HG02678 (cell line): ENCODE measurements at regions not wholly inside any gene's neighbourhood (a gene's known extent, or its start where the extent isn't known, plus 50 kb on each side); places are given as distances from the start of the nearest gene placed in this dataset.

Source experiments
- ATAC-seq: cut with Tn5 transposase; IDR thresholded peaks from one replicate; pipeline ENCODE4 v1.9.1; 2021; ENCODE audit warnings: mild to moderate bottlenecking, moderate library complexity; ENCODE audit not compliant: unreplicated experiment

DNA sequence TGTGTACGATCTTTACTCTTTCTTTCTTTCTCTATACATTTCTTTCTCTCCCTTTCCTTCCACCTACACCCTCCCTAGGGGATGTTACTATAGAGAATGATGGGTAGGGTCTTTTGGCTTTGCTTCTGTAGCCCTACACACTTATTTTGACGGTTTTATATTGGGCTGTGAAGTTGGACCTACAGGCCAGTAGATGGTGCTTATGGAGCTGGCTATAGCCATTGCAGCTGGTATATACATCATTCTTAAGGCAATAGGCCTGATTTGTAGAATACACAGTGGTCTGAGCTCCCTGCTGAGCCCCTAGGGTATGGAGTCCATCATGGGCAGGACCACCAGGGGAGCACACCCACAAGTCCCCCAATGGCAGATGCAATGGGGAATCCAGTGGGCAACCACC lies 1869.7 kb downstream of the STIM2 start:
- ATAC-seq, result no peak

DNA sequence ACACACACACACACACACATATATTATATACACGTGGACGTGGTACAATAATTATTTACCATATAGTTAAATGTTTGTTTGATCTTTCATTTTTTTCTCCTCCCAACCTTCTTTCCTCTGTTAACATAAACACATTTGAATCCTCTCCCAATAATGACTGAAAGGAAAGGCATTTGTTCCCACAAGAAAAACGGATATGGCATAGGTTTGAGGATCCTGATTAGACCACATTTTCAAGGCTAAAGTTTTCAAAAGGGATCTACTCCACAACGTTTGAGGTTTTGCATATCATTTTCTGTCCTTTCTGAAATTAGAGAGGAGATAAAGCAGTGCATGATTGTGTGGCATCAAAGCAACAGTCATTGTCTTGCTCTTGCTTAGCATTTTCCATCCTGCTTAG lies 1883.4 kb downstream of the STIM2 start:
- no peak for ATAC-seq

DNA sequence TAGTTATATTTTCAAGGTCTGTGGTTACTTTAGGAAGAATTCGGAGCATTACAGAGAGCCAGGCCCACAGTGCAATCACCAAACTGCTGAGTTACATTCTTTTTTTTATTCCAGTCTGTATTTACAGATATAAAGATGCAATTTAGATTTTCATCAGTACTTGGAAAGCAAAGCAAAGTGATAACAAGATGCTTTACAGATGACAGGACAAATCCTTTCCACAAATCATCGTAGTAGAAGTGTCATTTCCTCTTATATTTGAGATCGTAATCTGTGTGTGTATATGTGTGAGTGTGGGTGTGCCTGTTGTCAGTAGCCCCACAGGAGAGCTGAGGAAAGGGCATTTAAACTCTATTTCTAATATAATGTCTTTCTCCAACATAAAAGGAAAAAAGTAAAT lies 1893.7 kb downstream of the STIM2 start:
- ATAC-seq, result no peak

DNA sequence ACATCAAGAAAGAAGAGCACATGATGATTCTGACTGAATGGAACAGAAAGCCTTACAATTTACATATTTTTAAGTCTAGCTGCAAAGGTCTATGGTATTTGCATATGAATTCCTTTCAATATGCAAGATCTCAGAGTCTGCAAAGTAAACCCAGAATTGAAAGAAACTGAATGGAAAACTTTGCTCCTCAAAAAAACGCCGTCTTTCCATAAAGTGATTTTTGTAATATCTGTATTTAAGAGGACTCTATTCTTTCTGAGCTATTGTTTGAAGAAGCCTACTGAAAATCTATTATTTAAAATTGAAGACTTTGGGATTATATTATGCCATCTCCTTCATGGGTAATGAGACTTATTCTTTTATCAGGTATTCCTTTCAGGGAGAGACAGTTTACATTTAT lies 1894.4 kb downstream of the STIM2 start:
- no peak for ATAC-seq

DNA sequence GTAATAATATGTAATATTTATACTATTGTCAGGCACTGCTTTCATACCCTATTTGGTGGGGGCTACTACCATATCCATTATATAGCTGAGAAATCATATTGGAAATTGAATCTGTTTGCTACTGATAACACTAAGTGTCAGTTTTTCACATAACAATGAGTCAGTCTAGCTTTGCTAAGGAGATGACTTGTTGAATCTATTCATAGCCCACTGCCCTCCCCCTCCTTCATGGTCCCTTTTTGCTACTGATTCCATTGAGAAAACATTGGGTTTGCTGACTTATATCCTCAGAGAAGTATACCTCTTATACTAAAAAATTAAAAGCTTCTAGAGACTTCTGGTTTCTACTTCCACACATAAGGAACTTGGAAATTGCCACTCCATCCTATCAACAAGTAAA lies 1898.4 kb downstream of the STIM2 start:
- no peak for ATAC-seq

DNA sequence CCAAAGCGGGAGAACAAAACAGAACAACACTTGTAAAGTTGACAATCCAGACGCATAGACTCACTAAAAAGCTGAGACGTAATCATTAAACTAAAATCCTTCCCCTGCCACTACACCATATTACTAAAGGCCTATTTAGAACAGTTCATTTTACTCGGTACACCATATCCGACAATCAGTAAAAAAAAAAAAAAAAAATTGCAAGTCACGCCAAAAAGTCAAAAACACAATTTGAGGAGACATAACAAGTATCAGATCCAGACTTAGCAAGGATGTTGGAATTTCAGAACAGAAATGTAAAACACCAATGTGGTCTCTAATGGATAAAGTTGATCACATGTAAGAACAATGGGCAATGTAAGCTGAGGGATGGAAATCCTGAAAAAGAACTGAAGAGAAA lies 1899.4 kb downstream of the STIM2 start:
- no peak for ATAC-seq

DNA sequence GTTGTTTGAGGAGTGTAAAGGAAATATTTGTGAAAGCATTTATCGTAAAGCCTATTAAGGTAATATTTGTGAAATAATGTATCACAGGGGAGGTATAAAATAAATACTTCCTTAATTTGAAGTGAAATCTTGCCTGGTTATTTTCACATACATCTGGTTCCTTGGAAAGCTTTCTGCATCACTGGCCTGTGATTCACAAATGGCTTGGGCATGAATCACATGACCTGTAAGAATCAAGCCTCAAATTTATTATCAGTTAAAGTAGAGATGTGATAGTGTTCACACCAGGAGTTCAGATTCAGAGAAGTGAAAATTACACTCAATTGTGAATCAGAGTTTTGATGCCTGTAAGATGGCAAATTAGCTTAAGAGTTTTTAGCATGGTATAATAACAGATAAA lies 1911.4 kb downstream of the STIM2 start:
- ATAC-seq, result no peak

DNA sequence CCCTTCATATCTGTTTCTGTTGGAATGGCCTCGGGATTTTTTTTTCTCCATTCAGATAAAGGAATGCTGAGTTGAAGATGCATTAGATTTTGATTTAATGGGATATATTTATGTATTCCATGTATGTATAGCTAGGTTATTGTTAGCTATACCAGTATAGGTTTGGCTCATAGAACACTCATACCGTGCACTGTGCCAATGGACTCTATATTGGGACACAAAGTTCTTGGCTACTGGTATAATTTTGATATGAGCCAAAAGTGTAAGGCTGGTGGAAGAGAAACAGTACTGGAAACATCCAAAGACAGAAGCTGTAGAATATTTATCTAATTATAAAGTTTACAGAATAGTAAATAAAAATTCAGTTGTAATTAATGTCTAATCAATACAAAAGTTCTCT lies 1912.1 kb downstream of the STIM2 start:
- ATAC-seq, result no peak

DNA sequence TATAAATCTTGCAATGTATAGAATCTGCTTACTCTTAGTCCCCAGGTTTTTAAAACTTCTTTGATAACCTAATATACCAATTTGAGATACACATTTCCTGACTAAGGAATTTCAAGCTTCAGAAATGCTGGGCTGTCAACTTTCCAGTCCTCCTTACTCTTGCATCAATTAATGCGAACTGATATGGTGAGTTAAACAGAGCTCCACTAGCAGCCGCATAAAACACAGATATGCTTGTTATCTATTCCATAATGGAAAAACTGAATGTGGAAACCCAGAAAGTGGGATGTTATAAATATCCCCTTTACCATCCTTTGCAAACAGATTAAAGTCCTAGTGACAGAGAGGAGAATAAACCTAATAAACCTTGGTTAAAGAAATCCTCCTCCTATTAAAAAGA lies 1913.7 kb downstream of the STIM2 start:
- no peak for ATAC-seq

DNA sequence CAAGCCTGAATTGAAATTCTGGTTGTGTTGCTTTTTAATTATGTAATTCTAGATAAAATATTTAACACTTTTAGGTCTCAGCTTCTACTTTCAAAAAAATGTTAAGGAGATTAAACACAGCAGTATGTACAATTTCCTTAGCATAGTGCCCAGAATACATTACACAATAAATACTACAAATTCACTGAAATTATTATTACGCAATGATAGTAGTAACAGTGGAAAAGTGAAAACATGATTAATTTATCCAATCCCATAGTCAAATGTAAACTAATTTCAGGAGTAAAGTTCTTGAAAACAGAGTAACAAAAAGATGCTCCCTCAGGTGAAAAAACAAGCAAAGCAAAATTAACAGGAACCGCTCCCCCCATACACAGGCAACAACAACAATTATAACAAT lies 1915.4 kb downstream of the STIM2 start:
- no peak for ATAC-seq

DNA sequence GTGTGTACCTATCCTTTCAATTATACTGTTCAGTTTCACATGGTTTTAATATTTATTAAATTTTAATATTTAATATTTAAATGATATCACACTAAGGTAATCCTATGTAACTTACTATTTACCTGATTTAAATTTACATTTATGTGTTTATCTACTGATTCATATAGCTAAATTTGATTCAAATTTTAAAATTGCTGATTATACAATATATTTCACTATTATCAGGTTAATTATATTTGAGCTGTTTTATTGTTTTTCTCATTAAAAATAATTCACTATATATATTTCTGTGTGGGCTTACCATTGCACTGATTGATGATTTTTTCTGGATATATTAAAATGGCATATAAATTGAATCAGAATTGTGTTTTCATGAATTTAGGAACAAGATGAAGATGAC lies 1923.5 kb downstream of the STIM2 start:
- no peak for ATAC-seq

DNA sequence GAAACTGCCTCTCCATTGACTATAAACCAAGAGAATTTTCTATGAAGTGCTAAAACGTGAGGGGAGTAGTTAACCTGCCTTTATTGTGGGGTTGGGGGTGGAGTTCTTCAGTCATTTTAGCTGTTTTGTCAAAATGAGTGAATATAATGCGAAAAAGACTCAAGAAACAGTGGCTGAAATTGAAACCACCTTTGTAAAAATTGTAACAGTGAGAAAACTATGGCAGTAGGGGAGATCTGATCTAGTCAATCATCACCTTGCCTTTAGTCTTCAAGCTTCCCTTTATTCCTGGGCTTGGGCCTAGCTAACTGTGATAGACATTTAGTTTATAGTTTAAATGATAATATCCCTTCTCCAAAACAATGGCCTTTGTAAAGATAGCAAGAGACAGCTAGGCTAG lies 1927.3 kb downstream of the STIM2 start:
- no peak for ATAC-seq

DNA sequence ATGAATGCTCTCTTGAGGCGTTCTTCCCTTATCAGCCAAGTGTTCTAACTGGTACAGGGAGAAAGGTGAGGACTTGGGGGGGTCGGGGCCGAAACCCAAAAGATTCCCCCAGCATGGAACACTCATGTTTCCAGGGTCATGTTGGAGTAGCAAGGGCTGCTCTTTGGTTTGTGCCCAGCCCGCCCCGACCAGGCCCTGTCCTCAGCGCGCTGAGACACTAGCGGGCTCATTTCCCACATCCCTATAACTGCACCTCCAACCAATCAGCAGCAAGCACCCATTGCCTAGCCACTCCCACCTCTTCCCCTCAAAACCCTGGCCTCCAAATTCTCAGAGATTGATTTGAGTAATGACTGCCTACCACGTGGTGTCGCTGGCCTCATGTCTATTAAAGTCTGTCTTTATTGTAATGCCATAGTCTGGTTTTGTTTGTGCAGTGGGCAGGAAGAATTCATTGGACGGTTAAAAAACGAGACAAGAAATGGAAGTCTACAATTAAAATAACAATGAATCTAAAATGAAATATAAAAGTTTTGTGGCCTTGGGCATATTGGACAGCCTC lies 1928.4 kb downstream of the STIM2 start:
- ATAC-seq, result no peak

DNA sequence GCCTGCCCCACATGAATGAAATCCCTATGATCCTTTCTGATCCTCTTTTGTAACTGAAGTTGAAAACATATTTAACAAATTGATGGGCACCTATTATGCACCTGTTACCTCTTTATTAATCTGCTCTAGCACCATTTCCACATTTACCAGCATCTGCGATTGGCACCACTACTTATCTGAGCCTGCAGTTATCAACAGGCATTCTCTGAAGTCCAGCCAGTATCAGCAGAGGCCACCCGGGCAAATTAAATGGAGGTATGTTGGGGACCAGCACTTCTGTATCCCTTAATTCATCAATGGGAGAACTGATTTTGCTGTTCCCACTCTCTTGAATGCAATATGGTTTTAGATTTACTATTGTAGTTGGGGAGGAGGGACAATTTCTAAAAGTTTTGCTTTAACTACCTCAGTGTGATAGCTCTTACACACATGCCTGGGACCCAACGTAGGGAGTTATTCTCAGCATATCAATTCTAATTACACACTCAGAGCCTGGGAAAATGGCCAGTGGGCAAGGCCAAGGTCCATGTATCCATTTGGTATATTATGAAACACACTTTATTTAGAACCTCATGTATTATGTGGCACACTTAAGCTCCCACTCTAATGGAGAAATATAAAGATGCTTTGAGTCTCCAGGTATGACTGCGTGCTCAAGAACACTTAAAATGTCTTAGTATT lies 1927.1 kb upstream of the PCDH7 start:
- ATAC-seq, result no peak

DNA sequence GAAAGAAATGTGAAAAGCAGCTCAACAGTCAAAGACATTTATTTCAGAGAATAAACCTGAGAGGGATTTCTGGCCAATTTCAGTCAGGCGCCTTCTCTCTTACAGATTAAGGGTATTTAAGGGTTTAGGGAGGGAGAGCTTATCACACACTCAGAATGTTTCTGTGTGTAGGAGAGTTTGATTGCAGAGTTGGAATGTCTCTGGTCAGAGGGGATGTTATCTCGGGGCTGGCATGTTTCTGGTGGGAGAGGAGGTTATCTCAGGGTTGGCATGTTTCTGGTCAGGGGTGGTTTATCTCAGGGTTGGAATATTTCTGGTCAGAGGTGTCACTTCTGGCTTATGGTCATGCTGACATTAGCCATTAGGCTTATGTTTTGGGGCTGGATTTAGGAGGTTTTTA lies 1920.5 kb upstream of the PCDH7 start:
- no peak for ATAC-seq

DNA sequence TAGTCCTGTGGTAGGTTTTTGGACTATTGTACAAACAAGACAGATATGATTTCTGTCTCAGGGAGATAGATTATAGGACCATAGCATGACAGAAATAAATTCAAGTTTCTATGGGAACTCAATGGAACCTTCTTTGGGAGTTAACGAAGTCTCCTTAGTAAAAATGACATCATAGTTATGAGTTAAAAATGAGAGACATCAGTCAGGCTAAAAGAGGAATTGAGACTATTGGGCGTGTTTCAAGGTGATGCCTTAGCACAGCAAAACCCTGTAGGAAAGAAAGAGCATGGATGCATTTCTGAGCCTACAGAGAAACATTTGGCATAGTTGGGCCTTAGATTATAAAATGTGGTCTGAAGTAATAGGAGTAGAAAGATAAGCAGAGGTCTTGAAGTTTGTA lies 1909.1 kb upstream of the PCDH7 start:
- ATAC-seq, result no peak

DNA sequence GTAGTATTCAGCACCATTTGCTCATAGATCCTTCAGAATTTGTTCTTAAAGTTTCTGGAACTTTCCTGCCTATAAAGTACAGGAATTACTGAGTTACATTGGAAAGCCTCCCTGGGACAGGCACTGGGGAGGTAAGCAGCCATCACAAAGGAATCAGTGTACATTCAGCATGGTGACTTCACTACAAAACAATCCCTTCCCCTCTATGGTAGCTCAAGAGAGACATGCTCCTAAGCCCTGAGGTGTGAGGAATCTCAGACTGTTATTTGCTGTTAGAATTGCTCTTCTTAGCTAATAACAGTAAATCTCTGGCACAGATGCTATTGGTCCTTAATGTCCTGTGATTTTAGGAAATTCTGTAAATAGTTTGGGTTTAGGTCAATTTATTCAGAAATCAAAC lies 1898.0 kb upstream of the PCDH7 start:
- no peak for ATAC-seq

DNA sequence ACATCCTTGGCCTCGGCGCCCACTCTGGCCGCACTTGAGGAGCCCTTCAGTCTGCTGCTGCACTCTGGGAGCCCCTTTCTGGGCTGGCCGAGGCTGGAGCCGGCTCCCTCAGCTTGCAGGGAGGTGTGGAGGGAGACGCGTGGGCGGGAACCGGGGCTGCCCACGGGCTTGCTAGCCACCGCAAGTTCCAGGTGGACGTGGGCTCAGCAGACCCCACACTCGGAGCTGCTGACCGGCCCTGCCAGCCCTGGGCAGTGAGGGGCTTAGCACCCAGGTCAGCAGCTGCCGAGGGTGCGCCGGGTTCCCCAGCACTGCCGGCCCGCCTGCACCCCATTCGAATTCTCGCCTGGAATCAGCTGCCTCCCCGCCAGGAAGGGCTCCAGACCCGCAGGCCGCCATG lies 1892.3 kb upstream of the PCDH7 start:
- no peak for ATAC-seq

DNA sequence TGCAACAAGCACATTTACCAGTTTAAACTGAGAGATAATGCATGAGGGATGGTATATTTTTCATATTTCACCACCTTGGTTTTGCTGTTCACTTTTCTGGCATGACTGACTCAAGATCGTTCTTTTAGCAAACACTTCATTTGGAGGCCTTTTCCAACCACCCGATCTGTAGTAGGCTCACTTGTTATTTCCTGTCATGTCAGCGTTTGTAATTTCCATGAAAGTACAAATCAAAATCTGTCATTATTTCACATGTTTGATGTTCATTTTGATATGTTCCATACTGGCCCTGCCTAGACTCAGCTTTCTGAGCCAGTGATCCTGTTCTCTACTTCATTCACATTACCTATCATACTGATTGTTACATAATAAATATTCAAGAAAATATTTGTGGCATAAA lies 1888.3 kb upstream of the PCDH7 start:
- no peak for ATAC-seq

DNA sequence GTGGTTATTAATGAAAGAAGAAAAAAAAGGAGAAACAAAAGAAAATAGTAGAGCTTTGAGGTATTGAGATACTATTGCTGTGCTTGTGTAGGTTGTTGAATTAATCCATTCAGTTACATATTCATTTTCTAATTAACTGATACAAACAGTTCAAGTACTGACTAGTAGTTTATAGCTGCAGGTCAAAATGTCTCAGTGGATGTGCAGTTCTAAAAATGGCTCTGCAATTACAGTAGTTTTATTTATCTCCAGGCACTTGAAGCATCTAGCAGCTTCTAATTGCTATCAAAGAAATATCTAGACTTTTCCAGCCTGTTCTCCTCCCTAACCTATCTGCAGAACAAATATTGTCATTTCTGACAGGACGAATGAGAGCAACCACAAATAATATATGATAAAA lies 1887.7 kb upstream of the PCDH7 start:
- no peak for ATAC-seq

DNA sequence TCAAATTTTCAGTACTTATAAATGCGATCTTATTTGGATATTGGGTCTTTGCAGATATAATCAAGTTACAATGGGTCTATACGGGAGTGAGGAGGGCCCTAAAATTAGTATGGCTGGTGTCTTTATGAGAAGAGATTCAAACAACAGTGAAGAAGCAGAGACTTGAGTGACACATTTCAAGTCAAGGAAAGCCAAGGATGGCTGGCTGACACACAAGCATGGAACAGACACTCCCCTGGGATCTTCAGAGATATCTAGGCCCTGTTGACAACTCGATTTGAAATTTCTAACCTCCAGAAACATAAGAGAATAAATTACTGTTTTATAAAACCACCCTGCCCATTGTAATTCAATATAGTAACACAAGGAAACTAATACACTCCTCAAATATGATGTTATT lies 1886.0 kb upstream of the PCDH7 start:
- no peak for ATAC-seq

DNA sequence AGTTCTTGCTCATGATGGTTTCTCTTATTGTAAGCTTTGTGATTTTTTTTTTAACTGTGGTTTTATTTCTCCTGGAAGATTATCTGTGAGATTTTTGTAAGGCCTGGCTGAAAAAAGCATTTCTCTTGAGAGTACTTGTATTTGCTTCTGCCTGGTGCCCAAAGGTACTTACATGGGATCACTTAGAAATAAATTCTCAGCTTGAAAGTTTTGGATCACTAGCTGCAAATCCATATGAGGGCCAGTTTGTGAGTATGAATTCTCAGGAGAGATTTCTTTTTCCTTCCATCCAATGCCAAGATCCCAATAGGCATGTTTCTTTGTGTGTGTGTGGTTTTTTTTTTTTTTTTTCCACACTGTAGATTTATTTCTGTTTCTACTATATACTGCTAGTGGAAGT lies 1884.7 kb upstream of the PCDH7 start:
- ATAC-seq, result no peak

DNA sequence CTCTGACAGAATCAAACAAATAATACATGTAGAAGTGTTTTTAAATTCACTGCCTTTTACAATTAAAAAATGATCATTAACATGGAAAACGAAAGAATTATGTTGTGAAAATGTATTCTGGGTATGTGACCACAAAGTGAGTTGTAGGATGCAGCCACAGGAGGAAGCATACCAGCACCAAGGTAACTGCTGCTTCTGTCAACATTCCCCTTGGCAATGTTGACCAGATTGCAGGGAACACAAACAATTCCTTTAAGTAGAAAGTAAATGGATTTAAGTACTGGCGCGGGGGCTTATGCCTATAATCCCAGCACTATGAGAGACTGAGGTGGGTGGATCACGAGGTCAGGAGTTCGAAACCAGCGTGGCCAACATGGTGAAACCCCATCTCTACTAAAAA lies 1877.9 kb upstream of the PCDH7 start:
- ATAC-seq, result no peak
